Left kidney (tissue), 1 donor: ENCODE measurements at regions not wholly inside any gene's neighbourhood (a gene's known extent, or its start where the extent isn't known, plus 50 kb on each side); places are given as distances from the start of the nearest gene placed in this dataset.

ENCODE experiments used
- DNase-seq: peaks from one replicate; pipeline ENCODE4 v3.0.0-alpha.2; 2013

- no peak for DNase-seq
Measured at GRCh38 chr3:18669374-18669773, 244.2 kb upstream of the SATB1 start.

DNA sequence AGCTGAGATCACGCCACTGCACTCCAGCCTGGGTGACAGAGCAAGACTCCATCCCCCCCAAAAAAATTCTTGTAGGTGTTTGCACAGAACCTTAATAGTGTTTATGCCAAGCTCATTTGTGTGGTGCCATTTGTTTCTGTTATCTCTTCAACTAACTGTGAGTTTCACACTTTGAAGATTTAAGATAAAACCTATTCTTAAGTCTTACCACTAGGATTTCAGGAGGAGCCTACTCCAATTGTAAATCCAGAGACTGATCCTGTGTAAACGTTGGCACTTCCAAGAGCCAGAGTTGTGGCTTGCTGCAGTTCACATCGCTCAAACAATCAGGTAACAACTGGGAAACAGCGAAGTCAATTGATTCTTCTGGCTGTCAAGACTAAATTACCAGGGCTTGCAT lies 242.4 kb upstream of the SATB1 start:
- DNase-seq = no peak

GRCh38 chr3:18666655-18667054 lies 241.5 kb upstream of the SATB1 start:
- DNase-seq = no peak

GRCh38 chr3:18660059-18660458 lies 234.9 kb upstream of the SATB1 start:
- DNase-seq = no peak

GRCh38 chr3:18657858-18658820 lies 233.0 kb upstream of the SATB1 start:
- no peak for DNase-seq

DNA sequence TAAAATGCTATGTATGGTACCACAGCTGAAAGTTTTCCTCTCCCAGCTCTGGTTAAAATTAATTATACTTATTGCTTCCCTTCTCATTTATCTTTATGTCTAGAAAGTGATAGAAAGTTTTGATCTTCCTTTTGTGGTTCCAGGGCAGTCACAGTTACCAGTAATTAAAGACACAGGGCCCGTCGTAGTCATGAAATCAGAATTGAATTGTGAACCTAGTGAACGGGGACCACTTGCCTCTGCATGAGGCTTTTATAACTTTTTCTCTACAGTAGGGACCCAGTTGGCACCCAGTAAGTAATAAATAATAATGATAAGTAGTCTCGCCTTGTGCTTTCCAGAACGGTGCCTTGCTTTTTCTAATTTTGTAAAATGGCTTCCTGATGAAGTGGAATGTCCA lies 231.7 kb upstream of the SATB1 start:
- no peak for DNase-seq

- no peak for DNase-seq
Measured at GRCh38 chr3:18656410-18656809, 231.3 kb upstream of the SATB1 start.

GRCh38 chr3:18655827-18656226 lies 230.7 kb upstream of the SATB1 start:
- no peak for DNase-seq

- DNase-seq = no peak
Measured at GRCh38 chr3:18652781-18653180, 227.6 kb upstream of the SATB1 start.

- no peak for DNase-seq
Measured at GRCh38 chr3:18650731-18651130, 225.6 kb upstream of the SATB1 start.

DNA sequence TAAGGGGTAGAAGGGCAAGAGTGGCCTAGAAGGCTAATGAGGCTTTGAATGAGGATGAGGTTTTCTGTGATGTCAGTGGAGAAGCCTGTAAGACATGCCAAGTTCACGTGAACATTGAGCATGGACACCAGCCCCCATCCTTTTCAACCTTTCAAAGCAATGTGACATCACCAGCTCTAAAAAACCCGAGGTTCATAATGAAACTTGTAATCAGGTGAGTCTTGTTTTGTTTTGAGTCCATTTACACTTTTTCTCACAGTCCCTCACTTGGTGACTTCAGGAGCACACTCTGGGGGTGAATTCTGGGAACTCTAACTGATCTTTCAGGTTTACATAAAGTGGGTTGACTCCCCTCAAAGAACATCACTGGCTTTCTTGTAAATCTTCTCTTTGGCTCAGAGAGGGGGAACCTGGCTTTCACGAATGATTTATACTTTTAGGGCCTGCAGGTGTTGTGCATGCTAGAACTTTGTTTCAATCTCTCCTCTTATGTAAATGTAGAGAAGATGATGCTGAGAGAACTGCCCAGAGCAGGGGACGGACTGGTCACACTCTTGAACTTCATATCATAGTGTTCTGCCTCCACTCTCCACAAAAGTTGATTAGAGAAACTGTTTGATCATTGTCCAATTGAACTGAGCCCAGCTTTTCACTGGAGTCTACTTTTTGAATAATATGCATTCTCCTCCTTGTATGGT lies 224.7 kb upstream of the SATB1 start:
- DNase-seq = no peak

DNA sequence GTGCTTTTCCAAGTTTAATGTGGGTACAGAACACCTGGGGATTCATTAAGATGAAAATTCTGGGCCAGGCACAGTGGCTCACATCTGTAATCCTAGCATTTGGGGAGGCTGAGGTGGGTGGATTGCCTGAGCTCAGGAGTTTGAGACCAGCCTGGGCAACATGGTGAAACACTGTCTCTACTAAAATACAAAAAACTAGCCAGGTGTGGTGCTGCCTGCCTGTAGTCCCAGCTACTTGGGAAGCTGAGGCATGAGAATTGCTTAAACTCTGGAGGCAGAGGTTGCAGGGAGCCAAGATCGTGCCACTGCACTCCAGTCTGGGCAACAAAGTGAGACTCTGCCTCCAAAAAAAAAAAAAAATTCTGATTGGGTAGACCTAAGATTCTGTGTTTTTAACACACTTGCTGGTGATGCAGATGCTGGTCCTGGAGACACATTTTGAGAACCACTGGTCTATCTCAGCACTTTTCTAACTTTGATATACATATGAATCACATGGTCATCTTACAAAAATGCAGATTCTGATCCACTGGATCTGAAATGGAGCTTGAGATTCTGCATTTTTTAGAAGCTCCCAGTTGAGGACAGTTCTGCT lies 223.8 kb upstream of the SATB1 start:
- no peak for DNase-seq

- DNase-seq = no peak
Measured at GRCh38 chr3:18648159-18648558, 223.0 kb upstream of the SATB1 start.

DNA sequence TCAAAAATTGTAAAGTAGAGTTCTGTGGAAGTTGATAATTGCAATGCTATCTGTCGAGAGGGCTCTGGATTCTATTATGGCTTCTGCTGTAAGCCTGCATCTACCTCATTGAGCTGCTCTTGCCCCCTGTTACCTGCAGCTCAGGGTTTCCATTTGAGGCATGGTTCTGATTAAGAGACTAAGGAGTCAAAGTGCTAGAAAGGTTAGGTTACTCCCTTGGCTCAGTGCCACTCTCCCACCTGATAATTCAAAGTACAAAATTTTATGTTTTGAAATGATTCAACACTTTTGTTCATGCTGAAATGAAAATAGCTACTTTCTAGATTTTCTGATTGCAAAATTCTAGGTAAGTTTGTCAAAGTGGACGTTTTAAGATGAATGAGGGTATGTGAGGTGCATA lies 220.5 kb upstream of the SATB1 start:
- DNase-seq = no peak

GRCh38 chr3:18643281-18643680 lies 218.1 kb upstream of the SATB1 start:
- peak; percentile 35 for DNase-seq

- no peak for DNase-seq
Measured at GRCh38 chr3:18641916-18642315, 216.8 kb upstream of the SATB1 start.

DNA sequence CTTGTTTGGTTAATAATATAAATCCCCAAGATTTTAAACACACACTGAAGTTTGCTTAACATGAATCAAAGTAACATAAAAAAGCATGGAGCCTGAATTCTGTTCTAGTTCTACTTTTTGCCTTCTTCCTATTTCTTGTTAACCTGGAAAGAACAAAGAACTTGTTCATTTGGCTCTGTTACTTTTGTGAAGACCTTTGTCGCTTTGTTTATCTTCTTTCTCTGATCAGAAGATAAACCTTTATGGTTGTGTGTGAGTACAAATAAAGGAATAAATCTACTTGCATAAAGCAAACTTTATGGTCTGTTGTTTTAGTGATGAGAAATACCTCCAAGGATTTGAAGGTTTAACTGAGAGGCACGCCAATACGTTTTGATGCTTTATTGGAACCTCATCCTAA lies 210.1 kb upstream of the SATB1 start:
- no peak for DNase-seq

DNA sequence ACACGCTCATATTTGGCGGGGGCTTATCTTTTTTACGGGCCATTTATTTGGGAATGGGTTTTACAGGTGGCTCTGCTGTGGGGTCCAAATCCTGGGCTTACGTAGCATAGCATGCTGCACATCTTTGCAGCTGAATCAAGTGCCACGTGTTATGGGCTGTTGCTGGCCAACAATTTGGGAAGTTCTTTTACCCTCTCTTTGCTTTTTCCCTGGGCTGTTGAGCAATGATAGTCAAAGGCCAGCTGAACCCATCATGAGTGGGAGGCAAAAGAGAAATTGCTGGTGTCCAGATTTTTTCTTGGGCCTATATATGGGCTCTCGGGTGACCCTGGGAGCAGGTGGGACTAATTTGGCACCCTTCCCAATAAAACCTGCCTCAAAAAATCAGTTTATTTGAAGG lies 209.3 kb upstream of the SATB1 start:
- no peak for DNase-seq

- no peak for DNase-seq
Measured at GRCh38 chr3:18633002-18633401, 207.9 kb upstream of the SATB1 start.

- no peak for DNase-seq
Measured at GRCh38 chr3:18630295-18630694, 205.2 kb upstream of the SATB1 start.

- no peak for DNase-seq
Measured at GRCh38 chr3:18625085-18625484, 199.9 kb upstream of the SATB1 start.

DNA sequence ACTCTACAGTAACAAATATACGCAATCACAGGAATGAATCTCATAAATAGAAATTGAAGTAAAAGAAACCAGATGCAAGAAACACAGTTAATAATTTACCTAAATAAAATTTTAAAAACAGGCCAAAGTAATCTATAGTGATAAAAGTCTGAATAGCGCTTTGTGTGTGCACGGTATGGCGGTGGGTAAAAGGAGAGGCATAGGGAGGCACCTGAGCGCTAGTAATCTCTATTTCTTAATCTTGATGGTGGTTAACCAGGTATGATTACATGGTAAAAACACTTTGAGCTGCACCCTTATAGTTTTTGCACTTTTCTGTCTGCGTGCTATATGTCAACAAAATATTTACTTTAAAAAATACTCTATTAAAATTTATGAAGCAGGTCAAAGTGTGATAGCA lies 198.1 kb upstream of the SATB1 start:
- DNase-seq = no peak

DNA sequence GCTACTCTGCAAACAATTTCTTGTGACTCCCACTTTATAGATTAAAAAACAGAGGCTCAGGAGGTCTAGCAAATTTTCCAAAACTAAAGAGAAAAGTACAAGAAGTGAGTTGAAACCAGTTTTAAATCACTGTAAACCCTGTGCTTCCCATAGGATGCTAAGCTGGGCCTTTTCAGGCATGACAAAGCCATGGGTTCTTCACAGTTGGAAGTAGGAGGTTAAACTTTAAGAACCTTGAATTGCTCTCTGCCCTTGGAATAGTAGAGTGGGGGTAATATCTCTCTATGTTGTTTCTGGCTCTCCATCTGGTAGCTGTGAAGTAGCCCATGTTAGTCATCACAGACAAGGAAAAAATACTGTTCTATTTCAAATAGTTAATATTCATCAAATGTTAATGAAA lies 193.6 kb upstream of the SATB1 start:
- DNase-seq = no peak
